Calu3 (cell line): ENCODE measurements at regions not wholly inside any gene's neighbourhood (a gene's known extent, or its start where the extent isn't known, plus 50 kb on each side); places are given as distances from the start of the nearest gene placed in this dataset.
"Not testable (repeated sequence)": the region's sequence is repeated elsewhere in the genome, so short reads cannot be mapped to it uniquely, and the experiment has no call there.

Source experiments
- BruUV-seq: library from RNA; stranded (reverse); fragments of 400-500 nt; replicated peaks from 2 replicates; lab custom pipeline; 2021; lab: Mats Ljungman, UMichigan
- CTCF ChIA-PET: fragments of 300-600 bp; sonication (Branson Sonifier 250); formaldehyde crosslinking; loops from one replicate; lab custom pipeline; 2022; ENCODE audit warnings: antibody characterized with exemption; lab: Charles Lee
- DNase-seq: peaks from one replicate; pipeline ENCODE4 v3.0.0; 2022
- H3K27ac Mint-ChIP-seq: one replicate; pipeline ENCODE4 v1.8.0; 2022; ENCODE audit warnings: mixed read lengths; ENCODE audit not compliant: unreplicated experiment
- H3K27me3 Mint-ChIP-seq: one replicate; pipeline ENCODE4 v1.8.0; 2022; ENCODE audit warnings: mixed read lengths; ENCODE audit not compliant: unreplicated experiment
- H3K36me3 Mint-ChIP-seq: one replicate; pipeline ENCODE4 v1.8.0; 2022; ENCODE audit warnings: mild to moderate bottlenecking, moderate library complexity, mixed read lengths; ENCODE audit not compliant: insufficient read depth, unreplicated experiment
- H3K4me1 Mint-ChIP-seq: one replicate; pipeline ENCODE4 v1.8.0; 2022; ENCODE audit warnings: mild to moderate bottlenecking, low read depth, mixed read lengths; ENCODE audit not compliant: unreplicated experiment
- H3K4me3 Mint-ChIP-seq: one replicate; pipeline ENCODE4 v1.8.0; 2022; ENCODE audit warnings: mild to moderate bottlenecking, low read depth, moderate library complexity, mixed read lengths; ENCODE audit not compliant: unreplicated experiment
- H3K9me3 Mint-ChIP-seq: one replicate; pipeline ENCODE4 v1.8.0; 2022; ENCODE audit warnings: low read depth, mixed read lengths; ENCODE audit not compliant: unreplicated experiment
- intact Hi-C: fragments of 100-400 bp; cut with micrococcal nuclease; formaldehyde crosslinking; loops from one replicate; pipeline ENCODE4 v1.10.0; 2022; ENCODE audit not compliant: unreplicated experiment

- peaks cover 18% of the 10 kb centered on the region for H3K9me3 Mint-ChIP-seq
- H3K4me1 Mint-ChIP-seq, DNase-seq, BruUV-seq, CTCF ChIA-PET, H3K27ac Mint-ChIP-seq, H3K4me3 Mint-ChIP-seq, intact Hi-C loops, H3K36me3 Mint-ChIP-seq, H3K27me3 Mint-ChIP-seq: not testable (repeated sequence)
Observed at GRCh38 chr10:38248113-38248512, 154.0 kb downstream of the ZNF37A start.

DNA sequence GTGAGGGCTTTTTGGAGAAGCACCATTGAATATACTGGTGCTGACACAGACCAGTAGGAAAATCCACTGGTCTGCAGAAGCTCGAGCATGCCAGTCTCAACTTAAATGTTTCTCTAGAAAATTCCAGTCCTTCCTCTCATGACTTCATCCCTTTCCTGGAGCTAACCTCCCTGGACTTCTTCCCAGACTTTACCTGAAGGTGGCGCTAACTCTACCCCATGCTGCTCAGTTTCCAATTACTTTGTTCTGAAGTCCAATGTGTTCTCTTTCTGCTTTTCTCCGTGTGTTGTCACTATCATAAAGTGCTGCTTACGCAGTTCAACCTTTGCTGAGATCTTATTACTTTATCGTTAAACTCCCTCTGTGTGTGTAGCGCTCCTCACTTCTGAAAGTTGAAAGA lies 158.4 kb downstream of the ZNF37A start:
- peaks cover 18% of the 10 kb centered on the region for H3K9me3 Mint-ChIP-seq
- H3K4me1 Mint-ChIP-seq, H3K27ac Mint-ChIP-seq, H3K27me3 Mint-ChIP-seq, CTCF ChIA-PET, H3K36me3 Mint-ChIP-seq, H3K4me3 Mint-ChIP-seq, intact Hi-C loops, DNase-seq, BruUV-seq: not testable (repeated sequence)

GRCh38 chr10:38267555-38267954 lies 173.4 kb downstream of the ZNF37A start:
- BruUV-seq, H3K4me3 Mint-ChIP-seq, DNase-seq, CTCF ChIA-PET, H3K9me3 Mint-ChIP-seq, H3K36me3 Mint-ChIP-seq, H3K27me3 Mint-ChIP-seq, intact Hi-C loops, H3K27ac Mint-ChIP-seq, H3K4me1 Mint-ChIP-seq: not testable (repeated sequence)

- H3K36me3 Mint-ChIP-seq, H3K27ac Mint-ChIP-seq, H3K27me3 Mint-ChIP-seq, DNase-seq, intact Hi-C loops, H3K4me1 Mint-ChIP-seq, BruUV-seq, H3K4me3 Mint-ChIP-seq, CTCF ChIA-PET, H3K9me3 Mint-ChIP-seq: not testable (repeated sequence)
Observed at GRCh38 chr10:38271031-38271430, 176.9 kb downstream of the ZNF37A start.

- H3K27ac Mint-ChIP-seq, H3K4me1 Mint-ChIP-seq, BruUV-seq, H3K36me3 Mint-ChIP-seq, H3K27me3 Mint-ChIP-seq, intact Hi-C loops, DNase-seq, CTCF ChIA-PET, H3K4me3 Mint-ChIP-seq: not testable (repeated sequence)
- H3K9me3 Mint-ChIP-seq, result peaks cover 11% of the 10 kb centered on the region
Observed at GRCh38 chr10:38274879-38275278, 180.7 kb downstream of the ZNF37A start.

DNA sequence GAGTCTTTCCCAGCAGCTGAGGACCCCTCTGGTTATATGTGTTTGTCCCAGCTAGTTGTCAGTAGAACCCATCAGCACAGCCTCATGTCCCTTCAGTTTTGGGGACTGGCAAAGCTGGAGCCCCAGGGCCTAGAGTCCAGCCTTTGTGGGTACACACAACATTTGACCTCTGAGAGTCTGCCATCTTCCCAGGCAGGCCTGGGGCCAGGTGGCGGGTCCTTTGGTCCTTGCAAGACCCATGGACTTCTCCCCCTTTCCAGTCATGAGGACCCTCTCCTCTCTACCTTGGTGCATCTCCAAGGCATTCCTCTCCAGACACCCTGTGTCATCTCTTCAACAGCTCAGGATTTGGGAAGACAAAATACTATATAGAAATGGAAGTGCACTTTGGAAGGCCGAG lies 198.4 kb downstream of the ZNF37A start:
- H3K4me3 Mint-ChIP-seq, BruUV-seq, H3K27ac Mint-ChIP-seq, intact Hi-C loops, CTCF ChIA-PET, H3K9me3 Mint-ChIP-seq, H3K27me3 Mint-ChIP-seq, H3K36me3 Mint-ChIP-seq, DNase-seq, H3K4me1 Mint-ChIP-seq: not testable (repeated sequence)

DNA sequence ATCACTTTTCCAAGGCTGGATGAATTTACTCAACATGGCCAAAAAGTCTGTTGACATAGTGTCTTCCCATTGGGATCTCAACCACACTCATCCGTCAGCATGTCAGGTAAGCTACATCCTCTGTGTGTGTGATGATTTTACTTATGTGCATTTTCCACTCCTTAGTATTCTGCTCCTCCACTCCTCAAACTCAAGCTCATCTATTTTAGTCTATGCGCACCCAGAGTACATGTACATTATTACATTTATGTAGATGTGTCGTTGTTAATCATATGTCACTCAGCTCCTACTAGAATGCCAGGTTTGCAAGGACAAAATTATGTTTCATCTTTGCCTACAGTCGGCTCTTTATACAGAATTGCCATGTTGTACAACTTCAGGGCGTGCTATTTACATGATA lies 216.0 kb downstream of the ZNF37A start:
- H3K27me3 Mint-ChIP-seq, H3K4me3 Mint-ChIP-seq, H3K4me1 Mint-ChIP-seq, H3K9me3 Mint-ChIP-seq, DNase-seq, intact Hi-C loops, BruUV-seq, H3K36me3 Mint-ChIP-seq, H3K27ac Mint-ChIP-seq, CTCF ChIA-PET: not testable (repeated sequence)

DNA sequence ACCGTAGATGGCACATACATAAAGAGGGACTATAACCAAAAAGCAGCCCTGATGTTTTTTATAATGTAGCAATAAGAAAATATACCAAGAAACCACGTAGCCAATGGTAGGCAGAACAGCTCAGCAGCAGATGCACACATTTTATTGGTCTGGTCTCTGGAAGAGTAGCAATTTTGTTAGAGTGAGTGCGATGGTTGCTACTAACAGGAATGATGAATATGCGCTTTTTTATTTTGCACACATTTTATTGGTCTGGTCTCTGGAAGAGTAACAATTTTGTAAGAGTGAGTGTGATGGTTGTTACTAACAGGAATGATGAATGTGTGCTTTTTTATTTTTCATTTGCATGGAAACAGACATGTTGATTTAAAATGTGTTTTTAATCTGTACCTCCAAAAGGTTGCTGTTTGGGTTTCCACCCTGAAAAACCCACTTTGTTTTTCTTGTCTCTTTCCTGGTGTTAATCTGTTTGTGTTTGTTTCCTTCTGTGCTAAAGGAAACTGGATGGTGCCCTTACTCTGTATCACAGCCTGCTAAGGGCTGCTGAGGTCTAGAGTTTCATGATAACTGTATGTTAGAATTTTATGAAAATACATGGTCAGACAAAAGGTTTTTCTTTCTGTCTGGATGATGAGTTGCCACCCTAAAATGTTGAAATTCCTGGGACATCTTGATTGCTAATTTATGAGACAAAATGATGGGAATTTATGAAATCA lies 221.1 kb downstream of the ZNF37A start:
- H3K27me3 Mint-ChIP-seq, H3K4me1 Mint-ChIP-seq, intact Hi-C loops, H3K4me3 Mint-ChIP-seq, DNase-seq, CTCF ChIA-PET, H3K36me3 Mint-ChIP-seq, H3K27ac Mint-ChIP-seq, BruUV-seq, H3K9me3 Mint-ChIP-seq: not testable (repeated sequence)

GRCh38 chr10:38321393-38321792 lies 227.3 kb downstream of the ZNF37A start:
- DNase-seq, BruUV-seq, H3K4me1 Mint-ChIP-seq, H3K27ac Mint-ChIP-seq, CTCF ChIA-PET, H3K4me3 Mint-ChIP-seq, intact Hi-C loops, H3K9me3 Mint-ChIP-seq, H3K36me3 Mint-ChIP-seq, H3K27me3 Mint-ChIP-seq: not testable (repeated sequence)

DNA sequence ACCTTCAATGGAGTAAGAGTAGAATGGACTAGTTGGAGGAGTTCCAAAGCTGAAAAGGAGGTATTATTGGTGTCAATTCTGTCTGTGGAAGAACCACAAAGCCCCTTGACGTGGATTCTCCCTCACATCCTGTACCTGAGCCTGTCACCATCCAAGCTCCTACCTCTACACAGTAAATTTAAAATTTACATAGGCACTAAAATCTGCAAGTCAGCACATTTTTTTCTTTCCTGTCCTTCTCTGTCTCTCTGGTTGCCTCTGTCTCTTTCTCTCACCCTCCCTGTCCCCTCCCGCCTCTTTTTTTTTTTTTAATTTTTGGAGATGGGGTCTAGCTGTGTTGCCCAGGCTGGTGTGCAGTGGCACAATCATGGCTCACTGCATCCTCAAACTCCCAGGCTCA lies 236.2 kb downstream of the ZNF37A start:
- CTCF ChIA-PET, H3K27me3 Mint-ChIP-seq, DNase-seq, H3K27ac Mint-ChIP-seq, H3K4me3 Mint-ChIP-seq, intact Hi-C loops, H3K9me3 Mint-ChIP-seq, H3K4me1 Mint-ChIP-seq, BruUV-seq, H3K36me3 Mint-ChIP-seq: not testable (repeated sequence)
